Upper lobe of right lung (tissue), 1 donor: ENCODE measurements at regions not wholly inside any gene's neighbourhood (a gene's known extent, or its start where the extent isn't known, plus 50 kb on each side); places are given as distances from the start of the nearest gene placed in this dataset.

Experiments
- ATAC-seq: fragments of 200-7000 bp; cut with Tn5 transposase; one replicate; pipeline ENCODE4 v1.9.1; 2020; ENCODE audit warnings: mild to moderate bottlenecking, moderate library complexity
- DNase-seq: peaks from one replicate; pipeline ENCODE4 v3.0.0-alpha.2; 2020
- H3K27ac ChIP-seq: fragments of 200-600 bp; one replicate; pipeline ENCODE4 v1.8.0; 2022
- H3K27me3 ChIP-seq: fragments of 200-600 bp; one replicate; pipeline ENCODE4 v1.8.0; 2022; ENCODE audit warnings: mild to moderate bottlenecking
- H3K36me3 ChIP-seq: fragments of 200-600 bp; one replicate; pipeline ENCODE4 v1.8.0; 2022
- H3K4me1 ChIP-seq: fragments of 200-600 bp; one replicate; pipeline ENCODE4 v1.8.0; 2022
- H3K4me3 ChIP-seq: fragments of 200-600 bp; one replicate; pipeline ENCODE4 v1.8.0; 2022; ENCODE audit warnings: mild to moderate bottlenecking
- H3K9me3 ChIP-seq: fragments of 200-600 bp; one replicate; pipeline ENCODE4 v1.8.0; 2022
- intact Hi-C: fragments of 100-400 bp; cut with DNase I; formaldehyde crosslinking; loops from one replicate; pipeline ENCODE4 v1.11.0; 2022
- TF ChIP-seq, protein P1 (sequence below): fragments of 200-600 bp; IDR thresholded peaks from one replicate; pipeline ENCODE4 v1.8.0; 2022; ENCODE audit warnings: antibody characterized with exemption
- donor health status: DM: no; HTN: yes; CAD: no; lungs with severe emphysema.

DNA sequence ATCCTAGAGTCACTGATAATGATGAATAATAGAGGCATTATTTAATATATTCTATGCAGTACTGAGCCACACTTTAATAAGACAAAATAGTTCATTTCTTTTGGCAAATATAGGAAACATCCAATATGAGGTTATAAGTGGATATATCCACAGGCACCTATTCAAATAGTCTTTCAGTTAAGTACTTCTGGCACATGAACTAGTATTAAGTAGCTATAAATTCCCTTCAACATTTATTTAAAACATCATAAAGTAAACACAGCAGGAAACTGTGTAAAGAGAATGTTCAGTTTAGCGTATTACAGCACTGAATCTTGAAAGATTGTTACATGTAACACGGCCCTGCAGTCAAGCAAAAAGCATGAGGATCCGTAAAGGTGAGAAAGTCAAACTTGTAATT, 463.3 kb upstream of the KLF12 start:
- H3K36me3 ChIP-seq = no peaks in the 10 kb centered on the region

DNA sequence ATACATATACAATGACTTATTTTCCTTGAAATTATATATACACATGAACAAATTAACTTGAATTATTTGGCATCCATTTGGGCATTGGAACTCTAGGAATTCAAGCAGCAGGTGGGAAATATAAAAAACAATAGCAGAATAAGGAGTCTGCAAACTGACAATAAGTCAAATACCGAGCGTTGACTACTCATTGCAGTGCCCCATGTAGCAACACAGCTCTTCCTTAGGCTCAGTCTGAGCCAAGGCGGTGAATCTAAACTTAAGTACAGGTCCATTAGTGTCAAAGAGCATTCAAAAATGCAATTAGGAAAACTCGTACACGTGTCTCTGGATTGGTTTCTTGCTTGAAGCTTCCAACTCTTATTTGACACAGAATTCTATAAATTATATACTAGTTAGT, 462.5 kb upstream of the KLF12 start:
- Histone ChIP-seq H3K36me3 (no peaks in the 10 kb centered on the region), H3K27ac (no peak overlapping the region), H3K4me3 (no peak overlapping the region), H3K4me1 (no peaks in the 10 kb centered on the region), H3K27me3 (no peaks in the 10 kb centered on the region), H3K9me3 (no peaks in the 10 kb centered on the region)
- no peak for DNase-seq
- TF ChIP-seq, protein P1, sequence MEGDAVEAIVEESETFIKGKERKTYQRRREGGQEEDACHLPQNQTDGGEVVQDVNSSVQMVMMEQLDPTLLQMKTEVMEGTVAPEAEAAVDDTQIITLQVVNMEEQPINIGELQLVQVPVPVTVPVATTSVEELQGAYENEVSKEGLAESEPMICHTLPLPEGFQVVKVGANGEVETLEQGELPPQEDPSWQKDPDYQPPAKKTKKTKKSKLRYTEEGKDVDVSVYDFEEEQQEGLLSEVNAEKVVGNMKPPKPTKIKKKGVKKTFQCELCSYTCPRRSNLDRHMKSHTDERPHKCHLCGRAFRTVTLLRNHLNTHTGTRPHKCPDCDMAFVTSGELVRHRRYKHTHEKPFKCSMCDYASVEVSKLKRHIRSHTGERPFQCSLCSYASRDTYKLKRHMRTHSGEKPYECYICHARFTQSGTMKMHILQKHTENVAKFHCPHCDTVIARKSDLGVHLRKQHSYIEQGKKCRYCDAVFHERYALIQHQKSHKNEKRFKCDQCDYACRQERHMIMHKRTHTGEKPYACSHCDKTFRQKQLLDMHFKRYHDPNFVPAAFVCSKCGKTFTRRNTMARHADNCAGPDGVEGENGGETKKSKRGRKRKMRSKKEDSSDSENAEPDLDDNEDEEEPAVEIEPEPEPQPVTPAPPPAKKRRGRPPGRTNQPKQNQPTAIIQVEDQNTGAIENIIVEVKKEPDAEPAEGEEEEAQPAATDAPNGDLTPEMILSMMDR = no peak
- intact Hi-C loops = no loop called here
- no peak for ATAC-seq

More for the DNA sequence above, 463.3 kb upstream of the KLF12 start:
- Histone ChIP-seq H3K9me3 (no peaks in the 10 kb centered on the region), H3K27ac (no peak overlapping the region), H3K27me3 (no peaks in the 10 kb centered on the region), H3K4me3 (no peak overlapping the region), H3K4me1 (no peaks in the 10 kb centered on the region)
- intact Hi-C loops = no loop called here
- no peak for ATAC-seq
- DNase-seq = no peak
- TF ChIP-seq, protein P1 = no peak

DNA sequence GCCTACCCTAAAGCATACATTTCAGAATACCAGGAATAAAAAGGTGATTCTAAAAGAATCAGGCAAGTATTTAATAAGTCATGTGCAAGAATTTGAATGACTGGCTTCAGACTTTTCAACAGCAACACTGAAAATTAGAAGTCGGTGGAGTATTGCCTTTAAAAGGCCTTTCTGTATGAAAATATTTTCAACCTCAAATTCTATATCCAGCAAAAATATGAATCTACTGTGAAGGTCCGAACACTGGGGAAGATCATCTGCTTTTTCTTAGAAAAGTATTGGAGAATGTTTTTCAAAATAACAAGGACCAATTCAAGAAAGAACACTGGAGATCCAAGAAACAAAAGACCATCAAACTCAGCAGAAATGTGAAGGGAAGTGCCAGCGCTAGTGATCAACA, 459.5 kb upstream of the KLF12 start:
- no peaks in the 10 kb centered on the region for H3K9me3 ChIP-seq
- TF ChIP-seq, protein P1 = no peak
- intact Hi-C loops = no loop called here

DNA sequence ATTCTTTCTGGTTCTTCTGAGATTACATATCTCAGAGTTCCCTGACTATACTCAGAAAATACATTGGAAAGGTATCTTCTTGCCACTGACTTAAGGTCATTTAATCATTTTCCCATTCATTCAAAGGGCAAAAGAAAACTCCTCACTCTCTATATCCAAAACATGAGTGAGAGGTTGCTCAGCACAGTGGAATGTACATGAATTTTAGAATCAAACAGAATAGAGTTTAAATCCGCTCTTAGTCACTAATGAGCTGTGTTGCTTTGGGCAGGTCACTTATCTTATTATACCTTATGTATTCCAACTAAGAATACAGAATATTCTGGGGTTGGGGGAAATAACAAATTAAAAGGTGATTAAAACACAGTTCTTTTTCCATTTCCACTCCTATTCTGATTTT, 452.6 kb upstream of the KLF12 start:
- intact Hi-C loops = no loop called here
- no peaks in the 10 kb centered on the region for H3K27me3 ChIP-seq
- H3K4me1 ChIP-seq = no peaks in the 10 kb centered on the region
- TF ChIP-seq, protein P1 = no peak
- H3K27ac ChIP-seq = no peak overlapping the region
- H3K36me3 ChIP-seq = no peaks in the 10 kb centered on the region
- DNase-seq (no peak), ATAC-seq (no peak)
- H3K4me3 ChIP-seq = no peak overlapping the region
- no peaks in the 10 kb centered on the region for H3K9me3 ChIP-seq

More for the DNA sequence above, 459.5 kb upstream of the KLF12 start:
- no peaks in the 10 kb centered on the region for H3K4me1 ChIP-seq
- no peaks in the 10 kb centered on the region for H3K27me3 ChIP-seq
- no peak overlapping the region for H3K27ac ChIP-seq
- no peak for ATAC-seq
- no peak overlapping the region for H3K4me3 ChIP-seq
- H3K36me3 ChIP-seq = no peaks in the 10 kb centered on the region
- DNase-seq = no peak

DNA sequence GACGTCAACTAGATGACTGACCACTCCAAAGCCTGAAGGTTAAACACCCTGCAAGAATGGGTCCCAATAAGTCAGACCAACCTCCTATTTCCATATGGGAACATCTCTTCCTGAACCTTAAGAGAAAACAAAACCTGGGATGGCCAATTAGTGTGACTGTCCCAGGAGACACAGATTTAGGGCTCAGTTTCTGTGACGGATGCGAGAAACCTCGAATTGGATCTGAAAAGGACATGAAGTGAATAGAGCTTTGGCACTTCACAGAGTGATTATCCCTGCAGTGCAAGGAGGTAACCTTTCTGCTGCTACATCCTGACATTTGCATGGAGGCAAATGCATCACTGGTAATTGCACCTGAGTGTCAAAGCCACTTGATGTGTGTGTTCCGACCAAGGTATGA, 442.2 kb upstream of the KLF12 start:
- ATAC-seq = no peak
- intact Hi-C loops = no loop called here
- peaks cover 7% of the 10 kb centered on the region for H3K27me3 ChIP-seq
- H3K27ac ChIP-seq = no peak overlapping the region
- H3K4me1 ChIP-seq = no peaks in the 10 kb centered on the region
- TF ChIP-seq, protein P1 = no peak
- no peak for DNase-seq
- H3K4me3 ChIP-seq = no peak overlapping the region
- no peaks in the 10 kb centered on the region for H3K9me3 ChIP-seq
- no peaks in the 10 kb centered on the region for H3K36me3 ChIP-seq

DNA sequence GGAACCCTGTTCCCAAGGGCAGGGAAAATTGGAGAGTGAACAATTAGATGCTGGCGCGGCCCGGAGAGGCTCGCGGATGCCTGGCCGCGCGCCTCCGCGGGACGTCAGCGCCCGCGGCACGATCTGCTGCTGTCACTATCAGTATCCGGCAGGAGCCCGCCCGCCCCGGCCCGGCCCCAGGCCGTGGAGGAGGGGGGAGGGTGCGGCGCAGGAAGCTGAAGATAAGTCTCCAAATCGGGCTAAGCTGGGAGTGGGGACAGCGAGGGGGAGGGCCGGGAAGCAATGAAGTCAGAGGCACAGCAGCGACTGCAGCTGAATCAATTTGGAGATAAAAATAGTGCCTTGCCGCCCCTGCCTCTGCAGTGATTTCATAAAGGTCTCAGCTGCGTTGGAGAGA, 441.5 kb upstream of the KLF12 start:
- peak; percentile 80 for ATAC-seq
- Histone ChIP-seq H3K9me3 (no peaks in the 10 kb centered on the region), H3K4me1 (no peaks in the 10 kb centered on the region), H3K4me3 (peak overlapping the region; percentile 35), H3K27me3 (peaks cover 7% of the 10 kb centered on the region), H3K27ac (no peak overlapping the region), H3K36me3 (no peaks in the 10 kb centered on the region)
- DNase-seq = peak; percentile 71
- intact Hi-C loops = no loop called here
- TF ChIP-seq, protein P1 = no peak
